ENCODE measurements at regions not wholly inside any gene's neighbourhood (a gene's known extent, or its start where the extent isn't known, plus 50 kb on each side); places are given as distances from the start of the nearest gene placed in this dataset.

DNA sequence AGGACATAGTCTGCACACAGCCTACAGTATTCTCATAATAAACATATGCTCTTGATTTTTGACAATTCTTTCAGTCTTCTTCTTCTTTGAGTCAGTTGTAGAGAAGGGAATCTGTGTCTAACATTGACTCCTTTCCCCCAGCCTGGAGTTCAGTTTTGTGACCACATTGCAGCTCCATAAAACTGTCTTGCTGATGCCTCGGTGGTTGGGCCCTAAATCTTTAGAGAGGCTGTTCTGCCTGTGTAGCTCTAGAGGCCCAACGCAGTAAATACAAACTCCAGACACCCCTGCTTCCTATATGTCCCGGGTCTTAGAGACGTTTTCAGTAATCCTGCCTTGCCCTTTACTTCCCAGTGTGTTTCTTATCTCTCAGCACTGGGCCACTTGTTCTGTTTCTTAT is 639.5 kb upstream of the AADAT start:
- no peak overlapping the region for H3K4me3 Mint-ChIP-seq (ENCODE audit: unreplicated experiment)
- intact Hi-C loops (cut with micrococcal nuclease; ENCODE audit: unreplicated experiment): no loop called here
- H3K9me3 ChIP-seq: no peaks in the 10 kb centered on the region
- no peak overlapping the region for H3K4me3 ChIP-seq (ENCODE audit: low read depth, low read length)
- BruUV-seq (replicated peaks): no TSS peak
- POLR2A ChIA-PET: no interaction called here
- no peaks in the 10 kb centered on the region for H3K36me3 ChIP-seq (ENCODE audit: control insufficient read depth, insufficient read depth, low read length)
- TF ChIP-seq, protein P1, sequence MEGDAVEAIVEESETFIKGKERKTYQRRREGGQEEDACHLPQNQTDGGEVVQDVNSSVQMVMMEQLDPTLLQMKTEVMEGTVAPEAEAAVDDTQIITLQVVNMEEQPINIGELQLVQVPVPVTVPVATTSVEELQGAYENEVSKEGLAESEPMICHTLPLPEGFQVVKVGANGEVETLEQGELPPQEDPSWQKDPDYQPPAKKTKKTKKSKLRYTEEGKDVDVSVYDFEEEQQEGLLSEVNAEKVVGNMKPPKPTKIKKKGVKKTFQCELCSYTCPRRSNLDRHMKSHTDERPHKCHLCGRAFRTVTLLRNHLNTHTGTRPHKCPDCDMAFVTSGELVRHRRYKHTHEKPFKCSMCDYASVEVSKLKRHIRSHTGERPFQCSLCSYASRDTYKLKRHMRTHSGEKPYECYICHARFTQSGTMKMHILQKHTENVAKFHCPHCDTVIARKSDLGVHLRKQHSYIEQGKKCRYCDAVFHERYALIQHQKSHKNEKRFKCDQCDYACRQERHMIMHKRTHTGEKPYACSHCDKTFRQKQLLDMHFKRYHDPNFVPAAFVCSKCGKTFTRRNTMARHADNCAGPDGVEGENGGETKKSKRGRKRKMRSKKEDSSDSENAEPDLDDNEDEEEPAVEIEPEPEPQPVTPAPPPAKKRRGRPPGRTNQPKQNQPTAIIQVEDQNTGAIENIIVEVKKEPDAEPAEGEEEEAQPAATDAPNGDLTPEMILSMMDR (IDR thresholded peaks at IDR 0.05; ENCODE audit: insufficient read depth in 1 of 2, low read depth in 1 of 2, low read length in 1 of 2, severe bottlenecking in 1 of 2, unreplicated experiment in 1 of 2): no peak
- no peak overlapping the region for H3K27ac Mint-ChIP-seq (ENCODE audit: unreplicated experiment)
- no peaks in the 10 kb centered on the region for H3K36me3 Mint-ChIP-seq (ENCODE audit: insufficient read depth, unreplicated experiment)
- DNase-seq: no peak
- no peaks in the 10 kb centered on the region for H3K9me3 Mint-ChIP-seq (ENCODE audit: unreplicated experiment)
- no peaks in the 10 kb centered on the region for H3K4me1 ChIP-seq
- H3K4me1 Mint-ChIP-seq (ENCODE audit: low read depth, unreplicated experiment): no peaks in the 10 kb centered on the region
- CTCF ChIA-PET: no interaction called here
- H3K27me3 ChIP-seq (replicated peaks; ENCODE audit: control insufficient read depth, insufficient read depth, low read length): no peaks in the 10 kb centered on the region
- H3K27me3 Mint-ChIP-seq (ENCODE audit: insufficient read depth, unreplicated experiment): no peaks in the 10 kb centered on the region

DNA sequence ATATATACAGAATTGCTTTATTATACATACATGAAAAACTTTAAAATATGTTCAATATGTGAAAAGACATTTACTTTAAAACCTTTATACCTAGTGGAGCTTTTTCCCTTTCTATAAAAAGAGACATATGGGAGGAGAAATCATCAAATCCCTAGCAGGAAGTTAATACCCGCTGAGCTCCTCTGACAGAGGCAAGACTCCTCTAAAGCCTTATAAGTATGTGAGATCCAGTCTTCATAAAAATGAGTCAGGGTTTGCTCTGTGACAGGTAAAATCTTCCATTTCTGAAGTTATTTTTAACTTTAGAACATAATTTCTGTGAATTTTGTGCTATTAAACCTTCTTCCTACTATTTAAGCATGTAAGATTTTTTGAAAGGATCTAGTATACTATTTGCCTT is 634.4 kb upstream of the AADAT start:
- H3K9me3 Mint-ChIP-seq (ENCODE audit: unreplicated experiment): no peaks in the 10 kb centered on the region
- no peaks in the 10 kb centered on the region for H3K27me3 ChIP-seq (replicated peaks; ENCODE audit: control insufficient read depth, insufficient read depth, low read length)
- ChIA-PET POLR2A (no interaction called here), CTCF (no interaction called here)
- intact Hi-C loops (cut with micrococcal nuclease; ENCODE audit: unreplicated experiment): no loop called here
- no peaks in the 10 kb centered on the region for H3K4me1 ChIP-seq
- H3K4me3 ChIP-seq (ENCODE audit: low read depth, low read length): no peak overlapping the region
- H3K4me3 Mint-ChIP-seq (ENCODE audit: unreplicated experiment): no peak overlapping the region
- H3K9me3 ChIP-seq: no peaks in the 10 kb centered on the region
- H3K4me1 Mint-ChIP-seq (ENCODE audit: low read depth, unreplicated experiment): no peaks in the 10 kb centered on the region
- no peaks in the 10 kb centered on the region for H3K36me3 ChIP-seq (ENCODE audit: control insufficient read depth, insufficient read depth, low read length)
- no peaks in the 10 kb centered on the region for H3K27me3 Mint-ChIP-seq (ENCODE audit: insufficient read depth, unreplicated experiment)
- H3K27ac Mint-ChIP-seq (ENCODE audit: unreplicated experiment): no peak overlapping the region
- H3K36me3 Mint-ChIP-seq (ENCODE audit: insufficient read depth, unreplicated experiment): no peaks in the 10 kb centered on the region
- no peak for DNase-seq
- TF ChIP-seq, protein P1 (IDR thresholded peaks at IDR 0.05; ENCODE audit: insufficient read depth in 1 of 2, low read depth in 1 of 2, low read length in 1 of 2, severe bottlenecking in 1 of 2, unreplicated experiment in 1 of 2): no peak
- BruUV-seq (replicated peaks): no TSS peak

DNA sequence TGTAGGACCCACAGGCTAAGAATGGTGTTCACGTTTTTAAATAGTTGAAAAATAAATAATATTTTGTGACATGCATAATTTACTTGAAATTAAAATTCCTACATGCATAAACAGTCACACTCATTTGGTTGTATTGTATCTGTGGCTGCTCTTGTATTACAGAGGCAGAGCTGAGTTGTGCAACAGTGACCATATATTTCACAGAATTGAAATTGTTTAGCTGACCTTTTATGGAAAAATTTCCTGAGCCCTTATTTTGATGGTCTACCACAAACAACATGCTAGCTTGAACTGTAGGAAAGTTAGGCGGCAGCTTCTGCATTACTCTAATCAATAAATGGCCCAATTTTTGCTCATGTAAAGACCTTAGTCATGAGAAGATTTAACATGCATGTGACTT is 633.4 kb upstream of the AADAT start:
- H3K27ac Mint-ChIP-seq (ENCODE audit: unreplicated experiment): no peak overlapping the region
- H3K9me3 ChIP-seq: no peaks in the 10 kb centered on the region
- no peak for DNase-seq
- H3K4me1 Mint-ChIP-seq (ENCODE audit: low read depth, unreplicated experiment): no peaks in the 10 kb centered on the region
- CTCF ChIA-PET: no interaction called here
- H3K27me3 Mint-ChIP-seq (ENCODE audit: insufficient read depth, unreplicated experiment): no peaks in the 10 kb centered on the region
- no peaks in the 10 kb centered on the region for H3K36me3 ChIP-seq (ENCODE audit: control insufficient read depth, insufficient read depth, low read length)
- intact Hi-C loops (cut with micrococcal nuclease; ENCODE audit: unreplicated experiment): no loop called here
- no peaks in the 10 kb centered on the region for H3K4me1 ChIP-seq
- H3K36me3 Mint-ChIP-seq (ENCODE audit: insufficient read depth, unreplicated experiment): no peaks in the 10 kb centered on the region
- TF ChIP-seq, protein P1 (IDR thresholded peaks at IDR 0.05; ENCODE audit: insufficient read depth in 1 of 2, low read depth in 1 of 2, low read length in 1 of 2, severe bottlenecking in 1 of 2, unreplicated experiment in 1 of 2): no peak
- no TSS peak for BruUV-seq (replicated peaks)
- no peaks in the 10 kb centered on the region for H3K27me3 ChIP-seq (replicated peaks; ENCODE audit: control insufficient read depth, insufficient read depth, low read length)
- POLR2A ChIA-PET: no interaction called here
- H3K4me3 ChIP-seq (ENCODE audit: low read depth, low read length): no peak overlapping the region
- no peaks in the 10 kb centered on the region for H3K9me3 Mint-ChIP-seq (ENCODE audit: unreplicated experiment)
- no peak overlapping the region for H3K4me3 Mint-ChIP-seq (ENCODE audit: unreplicated experiment)
